ENCODE measurements at regions not wholly inside any gene's neighbourhood (a gene's known extent, or its start where the extent isn't known, plus 50 kb on each side); places are given as distances from the start of the nearest gene placed in this dataset.
"Not testable (repeated sequence)": the region's sequence is repeated elsewhere in the genome, so short reads cannot be mapped to it uniquely, and the experiment has no call there.

DNA sequence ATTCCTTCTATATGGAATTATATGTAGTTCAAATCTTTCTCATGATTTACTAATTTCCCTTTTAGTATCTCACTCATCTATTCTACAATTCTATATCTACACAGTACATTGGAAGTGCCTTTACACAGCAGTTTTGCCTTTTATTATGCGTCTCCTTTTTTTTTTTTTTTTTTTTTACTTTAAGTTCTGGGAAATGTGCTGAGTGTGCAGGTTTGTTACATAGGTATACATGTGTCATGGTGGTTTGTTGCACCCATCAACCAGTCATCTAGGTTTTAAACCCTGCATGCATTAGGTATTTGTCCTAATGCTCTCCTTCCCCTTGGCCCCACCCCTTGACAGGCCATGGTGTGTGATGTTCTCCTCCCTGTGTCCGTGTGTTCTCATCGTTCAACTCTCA is 1150.1 kb upstream of the PRR20A start:
- DNase-seq (ENCODE audit: low read depth) = no peak

DNA sequence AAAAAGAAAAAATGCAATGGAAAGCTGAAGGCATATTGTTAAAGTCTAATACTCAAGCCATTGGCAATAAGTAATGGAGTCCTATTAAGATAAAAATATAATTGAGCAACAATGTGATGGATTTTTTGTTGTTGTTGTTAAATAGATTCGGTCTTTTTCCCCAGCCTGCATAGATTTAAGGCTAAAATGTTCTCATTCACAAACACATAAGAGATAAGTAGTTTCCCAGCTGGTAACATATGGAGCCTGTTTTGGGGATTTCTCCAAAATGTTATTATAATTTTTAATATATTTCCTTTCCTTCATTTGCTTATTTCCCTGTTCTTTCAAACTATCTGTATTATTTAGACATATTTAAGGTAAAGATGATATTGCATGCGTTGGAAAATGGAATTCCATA is 1149.1 kb upstream of the PRR20A start:
- no peak for DNase-seq (ENCODE audit: low read depth)

- DNase-seq (ENCODE audit: low read depth) = no peak
These were observed 1148.6 kb upstream of the PRR20A start for GRCh38 chr13:55992145-55992544.

DNA sequence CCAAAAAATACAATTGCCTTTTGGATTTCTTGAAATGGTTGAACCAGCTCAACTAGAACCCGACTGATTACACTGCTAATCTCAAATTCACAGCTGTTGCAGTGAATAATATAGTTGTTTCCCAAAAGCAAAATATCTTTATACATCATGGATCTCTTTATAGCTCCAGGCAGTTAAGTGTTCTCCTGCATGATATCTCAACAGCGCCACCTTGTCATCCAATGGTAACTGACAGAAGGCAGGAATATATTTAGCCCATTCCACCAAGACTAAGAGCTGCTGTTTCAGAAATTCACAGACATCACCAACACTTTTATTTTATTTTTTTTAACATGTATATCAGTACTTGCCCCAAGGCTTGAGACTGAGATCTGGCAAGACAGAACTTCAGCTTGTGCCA is 1141.0 kb upstream of the PRR20A start:
- DNase-seq (ENCODE audit: low read depth) = no peak

DNA sequence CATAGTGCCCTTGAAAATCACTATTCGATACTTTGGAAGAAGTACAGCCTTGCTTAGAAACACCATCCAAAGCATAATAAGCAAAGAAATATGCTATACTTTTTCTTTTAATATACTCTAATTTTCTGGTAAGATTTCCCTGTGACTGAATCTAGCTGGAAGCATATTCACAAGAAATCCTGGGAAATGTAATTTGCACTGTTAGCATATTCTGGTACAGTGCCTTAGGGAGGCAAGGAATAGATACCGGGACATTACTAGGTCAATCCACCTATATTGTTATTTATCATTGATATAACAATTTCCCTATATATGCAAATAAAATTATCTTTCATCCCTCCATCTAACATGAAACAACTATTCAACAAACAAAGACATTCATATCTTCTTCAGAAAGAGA is 1131.3 kb upstream of the PRR20A start:
- DNase-seq (ENCODE audit: low read depth) = no peak

DNA sequence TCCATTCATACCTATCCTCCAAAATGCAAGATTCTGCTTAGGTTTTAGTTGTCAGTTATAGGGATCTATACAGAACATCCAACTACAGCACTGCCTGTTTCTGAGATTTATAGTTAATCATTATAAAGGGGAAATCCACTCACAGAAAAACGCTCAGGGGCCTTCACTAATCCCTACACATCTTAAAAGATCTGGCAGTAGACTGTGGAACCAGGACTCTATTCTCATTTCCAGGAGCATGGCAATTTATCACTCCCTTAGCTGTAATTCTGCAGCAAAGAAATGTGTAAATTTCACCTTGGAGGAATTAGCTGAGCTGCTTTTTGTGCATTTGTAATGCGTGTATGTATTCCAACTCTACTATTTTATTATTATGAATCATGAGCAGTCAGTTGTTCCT is 1128.1 kb upstream of the PRR20A start:
- no peak for DNase-seq (ENCODE audit: low read depth)

GRCh38 chr13:56015919-56016318 is 1124.8 kb upstream of the PRR20A start:
- no peak for DNase-seq (ENCODE audit: low read depth)

DNA sequence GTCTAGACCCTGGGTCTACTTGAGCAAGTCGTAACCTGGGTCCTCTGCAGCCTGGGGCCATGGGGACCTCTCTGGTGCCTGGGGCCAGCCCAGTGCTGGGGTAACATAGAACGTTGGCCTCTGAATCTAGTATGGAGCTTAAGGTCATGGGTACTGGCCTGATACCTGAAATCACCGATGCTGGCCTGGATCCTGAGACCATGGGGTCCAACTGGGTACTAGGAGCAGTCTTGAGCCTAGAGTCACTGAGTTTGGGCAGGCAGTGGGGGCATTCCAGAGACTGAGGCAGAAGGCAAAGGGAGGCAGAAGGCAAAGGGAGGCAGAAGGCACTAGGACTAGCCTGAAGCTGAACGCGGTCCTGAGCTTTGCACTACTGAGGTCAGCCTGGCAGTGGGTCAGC is 1121.1 kb upstream of the PRR20A start:
- DNase-seq (ENCODE audit: low read depth) = no peak

- no peak for DNase-seq (ENCODE audit: low read depth)
These were observed 1120.3 kb upstream of the PRR20A start for GRCh38 chr13:56020425-56020824.

- no peak for DNase-seq (ENCODE audit: low read depth)
These were observed 1100.7 kb upstream of the PRR20A start for GRCh38 chr13:56039992-56040391.

- no peak for DNase-seq (ENCODE audit: low read depth)
These were observed 1074.4 kb upstream of the PRR20A start for GRCh38 chr13:56066321-56066720.

GRCh38 chr13:56102641-56103040 is 1038.1 kb upstream of the PRR20A start:
- DNase-seq (ENCODE audit: low read depth) = no peak

- DNase-seq (ENCODE audit: low read depth) = no peak
These were observed 1030.0 kb upstream of the PRR20A start for GRCh38 chr13:56110751-56111150.

DNA sequence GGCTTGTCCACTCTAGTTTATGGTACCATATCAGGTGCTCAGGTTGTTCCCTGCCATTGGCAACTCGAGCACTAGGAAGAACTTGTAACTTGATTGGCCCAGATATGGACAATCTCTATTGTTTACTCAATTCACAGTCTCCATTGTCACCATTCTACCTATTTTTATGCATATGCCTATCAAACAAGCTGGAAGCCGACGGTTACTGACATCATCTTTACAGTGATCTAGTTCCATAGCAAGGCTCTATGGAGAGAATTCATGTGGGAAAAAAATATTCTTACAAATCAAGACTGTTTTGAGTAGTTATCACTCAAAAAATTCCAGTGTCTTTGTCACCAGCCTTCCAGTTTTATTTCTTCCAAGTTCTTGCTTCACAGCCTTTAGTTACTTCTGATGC is 1006.2 kb upstream of the PRR20A start:
- no peak for DNase-seq (ENCODE audit: low read depth)

GRCh38 chr13:56166864-56167263 is 973.9 kb upstream of the PRR20A start:
- DNase-seq (ENCODE audit: low read depth) = no peak

DNA sequence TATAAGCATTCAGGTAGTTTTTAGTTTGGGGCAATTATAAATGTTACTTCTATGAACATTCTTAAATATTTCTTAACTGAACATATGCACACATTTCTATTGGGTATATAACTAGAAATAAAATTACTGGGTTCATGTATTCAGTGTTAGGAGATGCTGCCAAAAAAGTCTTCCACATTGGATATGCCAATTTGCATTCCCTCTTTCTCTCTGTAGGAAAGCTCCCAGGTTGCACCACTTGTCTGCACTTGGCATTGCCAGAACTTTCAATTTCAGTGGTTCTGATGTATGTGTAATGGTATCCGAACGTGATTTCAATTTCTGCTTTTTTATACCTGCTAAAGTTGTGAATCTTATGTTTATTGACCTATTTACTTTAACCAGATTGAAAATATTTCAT is 972.1 kb upstream of the PRR20A start:
- no peak for DNase-seq (ENCODE audit: low read depth)

- DNase-seq (ENCODE audit: low read depth) = no peak
These were observed 967.4 kb upstream of the PRR20A start for GRCh38 chr13:56173346-56173745.

DNA sequence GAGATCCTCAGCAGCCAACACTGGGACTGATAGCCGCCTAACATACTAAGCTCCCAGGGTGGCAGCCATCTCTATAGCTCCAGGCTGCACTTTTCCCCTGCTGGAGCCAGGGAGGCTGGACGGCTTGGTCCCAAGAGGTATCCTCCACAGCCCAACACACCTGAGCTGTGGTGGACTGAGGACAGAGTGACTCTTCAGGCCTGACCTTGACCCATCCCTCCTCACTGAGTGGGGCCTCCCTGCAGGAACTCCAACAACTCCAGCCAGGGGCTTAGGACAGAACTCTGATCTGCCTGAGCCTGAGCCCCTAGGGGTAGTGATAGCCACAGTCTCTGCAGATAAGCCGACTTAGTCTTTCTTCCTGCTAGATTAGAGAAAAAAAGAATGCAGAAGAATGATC is 958.1 kb upstream of the PRR20A start:
- no peak for DNase-seq (ENCODE audit: low read depth)

DNA sequence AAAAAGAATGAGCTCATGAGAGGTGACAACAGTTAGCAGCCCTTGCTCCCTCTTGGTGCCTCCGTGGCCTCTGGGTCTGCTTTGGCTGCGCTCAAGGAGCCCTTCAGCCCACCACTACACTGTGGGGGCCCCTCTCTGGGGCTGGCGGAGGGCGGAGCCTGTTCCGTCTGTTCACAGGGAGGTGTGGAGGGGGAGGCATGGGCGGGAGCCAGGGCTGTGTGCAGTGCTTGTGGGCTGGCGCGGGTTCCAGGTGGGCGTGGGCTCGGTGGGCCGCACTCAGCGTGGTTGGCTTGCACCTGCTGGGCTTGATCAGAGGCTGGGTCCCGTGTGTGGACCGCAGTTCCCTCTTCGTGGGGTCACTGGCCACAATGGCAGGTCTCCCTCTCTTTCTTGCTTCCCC is 953.4 kb upstream of the PRR20A start:
- DNase-seq (ENCODE audit: low read depth) = no peak

- not testable (repeated sequence) for DNase-seq (ENCODE audit: low read depth)
These were observed 952.1 kb upstream of the PRR20A start for GRCh38 chr13:56188582-56188981.

- DNase-seq (ENCODE audit: low read depth) = no peak
These were observed 951.3 kb upstream of the PRR20A start for GRCh38 chr13:56189439-56189838.

- no peak for DNase-seq (ENCODE audit: low read depth)
These were observed 950.7 kb upstream of the PRR20A start for GRCh38 chr13:56189978-56190377.

DNA sequence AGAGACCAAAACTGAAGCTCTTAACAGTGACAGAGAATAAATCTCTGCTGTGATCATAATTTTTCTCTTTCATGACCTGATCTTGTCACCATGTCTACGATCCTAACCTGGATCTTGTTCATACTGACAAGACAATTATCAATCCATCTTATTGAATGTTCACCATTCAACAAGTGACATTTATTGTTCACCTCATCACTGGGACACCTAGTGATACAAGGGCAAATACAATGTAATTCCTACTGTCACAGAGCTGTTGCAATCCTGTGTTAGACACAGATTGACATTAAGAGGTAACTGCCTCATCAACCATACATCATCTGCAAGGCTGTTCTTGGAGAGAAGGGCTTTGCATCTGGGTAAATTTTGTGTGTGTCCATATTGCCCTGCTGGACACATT is 942.4 kb upstream of the PRR20A start:
- no peak for DNase-seq (ENCODE audit: low read depth)

DNA sequence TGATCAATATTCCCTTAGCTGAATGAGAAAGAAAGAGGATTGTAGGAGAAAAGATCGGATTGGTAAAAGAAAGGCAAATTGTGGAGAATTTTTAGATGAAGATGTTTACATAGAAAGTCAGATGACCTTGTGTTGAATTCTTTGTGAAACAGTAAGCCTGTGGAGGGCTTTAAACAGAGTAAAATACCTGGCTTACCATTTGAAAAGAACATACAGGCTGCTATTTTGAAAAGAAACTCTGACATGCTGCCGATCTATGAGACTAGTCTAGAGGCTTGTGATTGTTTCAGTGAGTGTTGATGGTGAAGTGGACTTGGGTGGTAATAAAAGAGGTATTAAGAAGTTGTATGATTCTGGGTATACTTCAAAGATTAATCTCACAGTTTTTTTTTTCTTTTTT is 938.9 kb upstream of the PRR20A start:
- no peak for DNase-seq (ENCODE audit: low read depth)

DNA sequence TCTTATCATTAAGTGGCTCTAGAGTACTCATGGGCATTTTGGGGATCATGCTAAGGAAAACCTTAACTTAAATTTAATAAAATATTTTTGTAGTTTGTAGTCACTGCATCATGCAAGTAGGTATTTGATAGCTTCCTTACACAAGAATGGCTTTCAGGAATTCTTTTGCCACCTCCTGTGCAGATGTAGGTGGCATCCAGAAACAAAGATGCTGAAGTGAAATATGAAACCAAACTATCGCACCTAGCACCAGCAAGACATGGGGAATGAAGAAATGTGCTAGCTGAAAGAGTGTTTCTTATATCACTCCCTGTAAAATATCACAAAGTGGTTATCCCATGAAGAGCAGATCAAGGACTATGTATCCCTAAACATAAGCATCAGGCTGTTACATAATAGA is 924.5 kb upstream of the PRR20A start:
- no peak for DNase-seq (ENCODE audit: low read depth)

Measured in iris pigment epithelial cell (primary cell).